ENCODE measurements at regions not wholly inside any gene's neighbourhood (a gene's known extent, or its start where the extent isn't known, plus 50 kb on each side); places are given as distances from the start of the nearest gene placed in this dataset.
"Not testable (repeated sequence)": the region's sequence is repeated elsewhere in the genome, so short reads cannot be mapped to it uniquely, and the experiment has no call there.

GRCh38 chr1:14403961-14404645, 194.4 kb upstream of the KAZN start:
- H3K9me3 ChIP-seq (replicated peaks): no peaks in the 10 kb centered on the region
- TF ChIP-seq CTCF (IDR thresholded peaks at IDR 0.05; ENCODE audit: borderline replicate concordance): no peak
- no peaks in the 10 kb centered on the region for H3K36me3 ChIP-seq
- intact Hi-C loops (cut with micrococcal nuclease): no loop called here
- peaks cover 35% of the 10 kb centered on the region for H3K27me3 ChIP-seq (ENCODE audit: low read depth)
- DNase-seq: no peak
- no peak overlapping the region for H3K27ac ChIP-seq (replicated peaks)
- no peak overlapping the region for H3K4me3 ChIP-seq
- H3K4me1 ChIP-seq: no peaks in the 10 kb centered on the region

GRCh38 chr1:14404862-14405301, 193.6 kb upstream of the KAZN start:
- no peaks in the 10 kb centered on the region for H3K4me1 ChIP-seq
- no peaks in the 10 kb centered on the region for H3K36me3 ChIP-seq
- H3K27ac ChIP-seq (replicated peaks): no peak overlapping the region
- intact Hi-C loops (cut with micrococcal nuclease): no loop called here
- no peak overlapping the region for H3K4me3 ChIP-seq
- H3K27me3 ChIP-seq (ENCODE audit: low read depth): peaks cover 27% of the 10 kb centered on the region
- no peaks in the 10 kb centered on the region for H3K9me3 ChIP-seq (replicated peaks)
- no peak for DNase-seq
- no peak for TF ChIP-seq CTCF (IDR thresholded peaks at IDR 0.05; ENCODE audit: borderline replicate concordance)

- Histone ChIP-seq H3K4me1 (no peaks in the 10 kb centered on the region), H3K4me3 (no peak overlapping the region), H3K9me3 (replicated peaks) (no peaks in the 10 kb centered on the region), H3K36me3 (no peaks in the 10 kb centered on the region), H3K27me3 (ENCODE audit: low read depth) (peaks cover 20% of the 10 kb centered on the region), H3K27ac (replicated peaks) (no peak overlapping the region)
- no peak for TF ChIP-seq CTCF (IDR thresholded peaks at IDR 0.05; ENCODE audit: borderline replicate concordance)
- DNase-seq: no peak
- intact Hi-C loops (cut with micrococcal nuclease): no loop called here
Measured at GRCh38 chr1:14412235-14412634, 186.2 kb upstream of the KAZN start.

- no peaks in the 10 kb centered on the region for H3K9me3 ChIP-seq (replicated peaks)
- H3K27me3 ChIP-seq (ENCODE audit: low read depth): peaks cover 16% of the 10 kb centered on the region
Measured at GRCh38 chr1:14413819-14414490, 184.5 kb upstream of the KAZN start.

GRCh38 chr1:14415396-14415795, 183.1 kb upstream of the KAZN start:
- TF ChIP-seq CTCF (IDR thresholded peaks at IDR 0.05; ENCODE audit: borderline replicate concordance): no peak
- intact Hi-C loops (cut with micrococcal nuclease): no loop called here
- H3K4me3 ChIP-seq: no peak overlapping the region

More at GRCh38 chr1:14413819-14414490, 184.5 kb upstream of the KAZN start:
- Histone ChIP-seq H3K4me3 (no peak overlapping the region), H3K36me3 (no peaks in the 10 kb centered on the region), H3K4me1 (no peaks in the 10 kb centered on the region), H3K27ac (replicated peaks) (no peak overlapping the region)
- no peak for DNase-seq
- TF ChIP-seq CTCF (IDR thresholded peaks at IDR 0.05; ENCODE audit: borderline replicate concordance): no peak
- intact Hi-C loops (cut with micrococcal nuclease): no loop called here

GRCh38 chr1:14419778-14420218, 178.7 kb upstream of the KAZN start:
- H3K9me3 ChIP-seq (replicated peaks); H3K4me3 ChIP-seq; intact Hi-C loops (cut with micrococcal nuclease); H3K36me3 ChIP-seq; H3K27ac ChIP-seq (replicated peaks); DNase-seq; H3K4me1 ChIP-seq: not testable (repeated sequence)
- H3K27me3 ChIP-seq (ENCODE audit: low read depth): peaks cover 31% of the 10 kb centered on the region

More at GRCh38 chr1:14415396-14415795, 183.1 kb upstream of the KAZN start:
- Histone ChIP-seq H3K9me3 (replicated peaks) (no peaks in the 10 kb centered on the region), H3K27me3 (ENCODE audit: low read depth) (peaks cover 25% of the 10 kb centered on the region), H3K27ac (replicated peaks) (no peak overlapping the region), H3K36me3 (no peaks in the 10 kb centered on the region), H3K4me1 (no peaks in the 10 kb centered on the region)
- no peak for DNase-seq

Measured in left ventricle myocardium inferior (tissue), 1 donor.